Left ventricle myocardium inferior (tissue), 1 donor: ENCODE measurements at regions not wholly inside any gene's neighbourhood (a gene's known extent, or its start where the extent isn't known, plus 50 kb on each side); places are given as distances from the start of the nearest gene placed in this dataset.

Experiments used
- DNase-seq: peaks from one replicate; pipeline ENCODE4 v3.0.0-alpha.2; 2020
- H3K27ac ChIP-seq: fragments of 200-600 bp; replicated peaks from 2 replicates; pipeline ENCODE4 v1.8.0; 2021
- H3K27me3 ChIP-seq: fragments of 200-600 bp; 2 replicates; pipeline ENCODE4 v1.8.0; 2021; ENCODE audit warnings: low read depth
- H3K36me3 ChIP-seq: fragments of 200-600 bp; 2 replicates; pipeline ENCODE4 v1.8.0; 2021
- H3K4me1 ChIP-seq: fragments of 200-600 bp; 2 replicates; pipeline ENCODE4 v1.8.0; 2021
- H3K4me3 ChIP-seq: fragments of 200-600 bp; 2 replicates; pipeline ENCODE4 v1.8.0; 2021; ENCODE audit warnings: mild to moderate bottlenecking, moderate library complexity
- H3K9me3 ChIP-seq: fragments of 200-600 bp; replicated peaks from 2 replicates; pipeline ENCODE4 v1.8.0; 2021
- CTCF ChIP-seq: fragments of 200-600 bp; IDR thresholded peaks from 2 replicates; pipeline ENCODE4 v1.8.0; 2021; ENCODE audit warnings: antibody characterized with exemption, mild to moderate bottlenecking, borderline replicate concordance
- intact Hi-C: fragments of 100-400 bp; cut with micrococcal nuclease; formaldehyde crosslinking; loops from one replicate; pipeline ENCODE4 v1.11.0; 2022
- donor health status: DM: no; HTN: yes; CAD: no; lungs with severe emphysema.

DNA sequence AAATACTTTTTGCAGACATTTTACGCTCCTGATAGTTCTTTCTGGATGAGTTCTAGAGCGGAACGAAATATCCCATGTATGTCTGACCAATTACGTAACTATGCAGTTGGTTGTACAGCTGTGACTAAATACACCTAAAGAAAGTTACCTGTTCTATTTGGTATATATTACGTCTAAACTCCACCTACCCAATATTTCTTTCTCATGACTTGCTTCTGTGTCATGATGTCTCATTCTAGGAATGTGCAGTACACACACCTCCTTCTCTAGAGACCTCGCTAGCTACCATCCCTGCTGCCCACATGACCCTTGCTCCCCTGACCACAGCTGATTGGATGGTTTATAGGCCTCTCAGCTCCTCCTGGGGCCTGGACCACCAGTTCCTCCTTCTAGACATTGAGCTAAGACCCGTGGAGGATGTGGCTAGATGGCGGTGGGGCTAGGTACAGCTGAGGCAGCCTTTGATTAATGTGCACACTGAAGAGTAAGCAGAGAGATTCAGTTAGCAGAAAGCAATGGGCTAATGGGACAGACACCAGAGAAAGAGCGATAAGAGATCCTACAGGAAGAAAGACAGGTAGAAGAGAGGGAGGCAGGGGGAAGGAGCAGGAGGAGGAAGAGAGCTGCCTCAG is 422.1 kb downstream of the COG6 start:
- Histone ChIP-seq H3K4me3 (no peak overlapping the region), H3K27me3 (no peaks in the 10 kb centered on the region), H3K9me3 (peaks cover 7% of the 10 kb centered on the region), H3K27ac (no peak overlapping the region), H3K36me3 (no peaks in the 10 kb centered on the region), H3K4me1 (no peaks in the 10 kb centered on the region)
- DNase-seq: no peak
- no peak for TF ChIP-seq CTCF
- intact Hi-C loops: no loop called here

GRCh38 chr13:40079721-40080120 is 424.3 kb downstream of the COG6 start:
- H3K27me3 ChIP-seq: no peaks in the 10 kb centered on the region
- no peak for DNase-seq
- no peaks in the 10 kb centered on the region for H3K4me1 ChIP-seq
- no peak overlapping the region for H3K27ac ChIP-seq
- peaks cover 7% of the 10 kb centered on the region for H3K9me3 ChIP-seq
- intact Hi-C loops: no loop called here
- no peak for TF ChIP-seq CTCF
- H3K4me3 ChIP-seq: no peak overlapping the region
- H3K36me3 ChIP-seq: no peaks in the 10 kb centered on the region

- no peak for DNase-seq
- Histone ChIP-seq H3K4me3 (no peak overlapping the region), H3K9me3 (peaks cover 7% of the 10 kb centered on the region), H3K27me3 (no peaks in the 10 kb centered on the region), H3K36me3 (no peaks in the 10 kb centered on the region), H3K4me1 (no peaks in the 10 kb centered on the region), H3K27ac (no peak overlapping the region)
- no peak for TF ChIP-seq CTCF
- intact Hi-C loops: no loop called here
Measured at GRCh38 chr13:40080676-40081075, 425.2 kb downstream of the COG6 start.

DNA sequence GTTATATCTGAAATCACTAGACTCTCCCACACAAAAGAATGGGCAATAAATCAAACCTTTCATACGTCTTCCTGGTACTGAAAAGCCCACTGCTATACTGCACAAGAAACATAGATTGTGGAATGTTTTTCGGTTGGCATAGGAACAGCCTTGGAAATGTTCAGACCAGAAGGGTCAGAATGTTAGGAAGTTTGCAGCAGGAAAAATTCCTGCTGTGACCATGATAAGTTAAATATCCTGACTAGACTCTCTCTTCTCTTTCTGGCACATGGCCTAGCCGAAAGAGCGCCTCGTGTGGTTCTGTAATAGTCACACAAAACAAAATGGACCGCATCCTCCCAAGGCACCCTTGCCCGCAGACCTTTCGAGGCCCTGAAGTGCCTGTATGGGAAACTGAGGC is 427.2 kb downstream of the COG6 start:
- H3K27me3 ChIP-seq: no peaks in the 10 kb centered on the region
- H3K4me3 ChIP-seq: no peak overlapping the region
- intact Hi-C loops: no loop called here
- H3K36me3 ChIP-seq: no peaks in the 10 kb centered on the region
- H3K9me3 ChIP-seq: peaks cover 7% of the 10 kb centered on the region
- no peak overlapping the region for H3K27ac ChIP-seq
- no peaks in the 10 kb centered on the region for H3K4me1 ChIP-seq
- no peak for DNase-seq
- TF ChIP-seq CTCF: no peak

DNA sequence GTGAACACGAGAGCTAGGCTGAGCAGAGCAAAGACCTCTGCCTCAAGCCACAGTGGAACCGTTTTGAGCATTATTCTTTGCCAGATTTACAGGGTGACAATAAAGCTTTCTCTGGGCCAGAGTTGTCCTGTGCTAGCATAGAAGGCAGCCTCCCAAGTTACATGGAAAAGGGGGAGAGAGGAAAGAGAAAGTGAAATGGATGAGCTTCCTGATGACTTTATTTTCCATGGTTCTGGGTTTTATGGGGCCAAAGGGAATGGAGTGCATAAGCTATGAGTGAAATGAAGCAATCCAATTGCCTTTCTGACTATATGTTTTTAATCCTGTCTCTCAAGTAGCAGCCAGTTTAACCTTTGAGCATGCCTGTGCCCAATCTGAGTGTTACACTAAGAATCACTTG is 428.4 kb downstream of the COG6 start:
- Histone ChIP-seq H3K9me3 (peaks cover 7% of the 10 kb centered on the region), H3K4me1 (no peaks in the 10 kb centered on the region), H3K36me3 (no peaks in the 10 kb centered on the region), H3K4me3 (no peak overlapping the region), H3K27me3 (no peaks in the 10 kb centered on the region), H3K27ac (no peak overlapping the region)
- DNase-seq: no peak
- intact Hi-C loops: no loop called here
- TF ChIP-seq CTCF: no peak
